H1 (cell line): ENCODE measurements at regions not wholly inside any gene's neighbourhood (a gene's known extent, or its start where the extent isn't known, plus 50 kb on each side); places are given as distances from the start of the nearest gene placed in this dataset.

Experiments
- EGR1 ChIP-seq: IDR thresholded peaks from 2 replicates; pipeline ENCODE4 v1.6.1; 2011; ENCODE audit warnings: low read depth, low read length, borderline replicate concordance
- NANOG ChIP-seq: IDR thresholded peaks from 2 replicates; pipeline ENCODE4 v1.6.1; 2011; ENCODE audit warnings: low read length, low read depth, mild to moderate bottlenecking, inconsistent platforms; ENCODE audit not compliant: insufficient read depth, poor library complexity, severe bottlenecking
- RFX5 ChIP-seq: IDR thresholded peaks from 2 replicates; pipeline ENCODE4 v1.6.1; 2011; ENCODE audit warnings: low read depth, low read length, improper control_type of control experiment, borderline replicate concordance
- RXRA ChIP-seq: IDR thresholded peaks from 2 replicates; pipeline ENCODE4 v1.6.1; 2011; ENCODE audit warnings: low read depth, mild to moderate bottlenecking, low read length, moderate library complexity; ENCODE audit not compliant: insufficient read depth
- SP1 ChIP-seq: IDR thresholded peaks from 2 replicates; pipeline ENCODE4 v1.6.1; 2011; ENCODE audit warnings: low read depth, low read length
- SRF ChIP-seq: IDR thresholded peaks from 2 replicates; pipeline ENCODE4 v1.6.1; 2011; ENCODE audit warnings: mild to moderate bottlenecking, low read depth, low read length, moderate library complexity
- TAF7 ChIP-seq: optimal IDR thresholded peaks from 2 replicates; pipeline ENCODE3; 2011; ENCODE audit warnings: low read depth, mild to moderate bottlenecking, inconsistent platforms, low read length, moderate library complexity, borderline replicate concordance
- TF ChIP-seq, protein P1 (sequence below): fragments of 300-600 bp; sonication (generic); IDR thresholded peaks from 2 replicates; pipeline ENCODE4 v1.7.1; 2012; ENCODE audit warnings: low read length, moderate library complexity, mild to moderate bottlenecking, inconsistent platforms; ENCODE audit not compliant: insufficient replicate concordance
- TF ChIP-seq, protein P2 (sequence below): IDR thresholded peaks from 2 replicates; pipeline ENCODE4 v1.6.1; 2012; ENCODE audit warnings: inconsistent platforms

DNA sequence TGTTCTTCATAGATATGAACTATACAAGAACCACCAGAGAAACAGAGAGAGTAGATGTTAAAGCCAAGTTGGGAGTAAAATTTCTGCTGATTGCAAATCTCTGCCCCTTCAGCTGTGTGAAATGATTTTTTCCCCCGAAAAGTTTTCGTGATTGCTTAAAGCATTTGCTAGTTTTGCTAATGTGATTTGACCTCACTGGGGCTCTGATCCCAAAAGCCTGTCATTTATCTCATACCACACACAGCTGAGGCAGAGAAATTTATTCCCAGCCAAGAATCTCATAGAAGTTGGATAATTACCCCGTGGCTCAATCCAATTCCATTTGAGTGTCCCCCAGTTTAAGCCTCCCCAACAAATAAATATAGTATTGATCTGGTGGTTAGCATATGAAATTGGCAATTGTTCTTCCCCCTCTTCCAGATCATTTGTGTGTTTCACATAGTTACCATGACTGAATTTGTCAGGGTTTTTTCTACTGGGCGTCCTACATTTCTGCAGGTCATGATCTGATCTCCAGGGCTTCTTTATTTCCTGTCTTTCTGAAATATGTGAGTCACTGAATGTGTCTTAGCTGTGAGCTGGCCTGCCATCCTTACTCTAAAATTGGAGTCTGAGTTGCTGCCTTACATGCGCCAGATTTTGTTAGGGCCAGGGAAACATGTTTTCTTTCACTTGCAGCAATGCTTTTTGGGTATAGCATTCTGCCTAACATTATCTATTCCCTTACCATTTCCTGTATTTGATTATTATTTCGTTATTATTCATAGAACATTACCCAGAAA, 167.5 kb upstream of the FRMPD4 start (continued):
- TF ChIP-seq, protein P1, sequence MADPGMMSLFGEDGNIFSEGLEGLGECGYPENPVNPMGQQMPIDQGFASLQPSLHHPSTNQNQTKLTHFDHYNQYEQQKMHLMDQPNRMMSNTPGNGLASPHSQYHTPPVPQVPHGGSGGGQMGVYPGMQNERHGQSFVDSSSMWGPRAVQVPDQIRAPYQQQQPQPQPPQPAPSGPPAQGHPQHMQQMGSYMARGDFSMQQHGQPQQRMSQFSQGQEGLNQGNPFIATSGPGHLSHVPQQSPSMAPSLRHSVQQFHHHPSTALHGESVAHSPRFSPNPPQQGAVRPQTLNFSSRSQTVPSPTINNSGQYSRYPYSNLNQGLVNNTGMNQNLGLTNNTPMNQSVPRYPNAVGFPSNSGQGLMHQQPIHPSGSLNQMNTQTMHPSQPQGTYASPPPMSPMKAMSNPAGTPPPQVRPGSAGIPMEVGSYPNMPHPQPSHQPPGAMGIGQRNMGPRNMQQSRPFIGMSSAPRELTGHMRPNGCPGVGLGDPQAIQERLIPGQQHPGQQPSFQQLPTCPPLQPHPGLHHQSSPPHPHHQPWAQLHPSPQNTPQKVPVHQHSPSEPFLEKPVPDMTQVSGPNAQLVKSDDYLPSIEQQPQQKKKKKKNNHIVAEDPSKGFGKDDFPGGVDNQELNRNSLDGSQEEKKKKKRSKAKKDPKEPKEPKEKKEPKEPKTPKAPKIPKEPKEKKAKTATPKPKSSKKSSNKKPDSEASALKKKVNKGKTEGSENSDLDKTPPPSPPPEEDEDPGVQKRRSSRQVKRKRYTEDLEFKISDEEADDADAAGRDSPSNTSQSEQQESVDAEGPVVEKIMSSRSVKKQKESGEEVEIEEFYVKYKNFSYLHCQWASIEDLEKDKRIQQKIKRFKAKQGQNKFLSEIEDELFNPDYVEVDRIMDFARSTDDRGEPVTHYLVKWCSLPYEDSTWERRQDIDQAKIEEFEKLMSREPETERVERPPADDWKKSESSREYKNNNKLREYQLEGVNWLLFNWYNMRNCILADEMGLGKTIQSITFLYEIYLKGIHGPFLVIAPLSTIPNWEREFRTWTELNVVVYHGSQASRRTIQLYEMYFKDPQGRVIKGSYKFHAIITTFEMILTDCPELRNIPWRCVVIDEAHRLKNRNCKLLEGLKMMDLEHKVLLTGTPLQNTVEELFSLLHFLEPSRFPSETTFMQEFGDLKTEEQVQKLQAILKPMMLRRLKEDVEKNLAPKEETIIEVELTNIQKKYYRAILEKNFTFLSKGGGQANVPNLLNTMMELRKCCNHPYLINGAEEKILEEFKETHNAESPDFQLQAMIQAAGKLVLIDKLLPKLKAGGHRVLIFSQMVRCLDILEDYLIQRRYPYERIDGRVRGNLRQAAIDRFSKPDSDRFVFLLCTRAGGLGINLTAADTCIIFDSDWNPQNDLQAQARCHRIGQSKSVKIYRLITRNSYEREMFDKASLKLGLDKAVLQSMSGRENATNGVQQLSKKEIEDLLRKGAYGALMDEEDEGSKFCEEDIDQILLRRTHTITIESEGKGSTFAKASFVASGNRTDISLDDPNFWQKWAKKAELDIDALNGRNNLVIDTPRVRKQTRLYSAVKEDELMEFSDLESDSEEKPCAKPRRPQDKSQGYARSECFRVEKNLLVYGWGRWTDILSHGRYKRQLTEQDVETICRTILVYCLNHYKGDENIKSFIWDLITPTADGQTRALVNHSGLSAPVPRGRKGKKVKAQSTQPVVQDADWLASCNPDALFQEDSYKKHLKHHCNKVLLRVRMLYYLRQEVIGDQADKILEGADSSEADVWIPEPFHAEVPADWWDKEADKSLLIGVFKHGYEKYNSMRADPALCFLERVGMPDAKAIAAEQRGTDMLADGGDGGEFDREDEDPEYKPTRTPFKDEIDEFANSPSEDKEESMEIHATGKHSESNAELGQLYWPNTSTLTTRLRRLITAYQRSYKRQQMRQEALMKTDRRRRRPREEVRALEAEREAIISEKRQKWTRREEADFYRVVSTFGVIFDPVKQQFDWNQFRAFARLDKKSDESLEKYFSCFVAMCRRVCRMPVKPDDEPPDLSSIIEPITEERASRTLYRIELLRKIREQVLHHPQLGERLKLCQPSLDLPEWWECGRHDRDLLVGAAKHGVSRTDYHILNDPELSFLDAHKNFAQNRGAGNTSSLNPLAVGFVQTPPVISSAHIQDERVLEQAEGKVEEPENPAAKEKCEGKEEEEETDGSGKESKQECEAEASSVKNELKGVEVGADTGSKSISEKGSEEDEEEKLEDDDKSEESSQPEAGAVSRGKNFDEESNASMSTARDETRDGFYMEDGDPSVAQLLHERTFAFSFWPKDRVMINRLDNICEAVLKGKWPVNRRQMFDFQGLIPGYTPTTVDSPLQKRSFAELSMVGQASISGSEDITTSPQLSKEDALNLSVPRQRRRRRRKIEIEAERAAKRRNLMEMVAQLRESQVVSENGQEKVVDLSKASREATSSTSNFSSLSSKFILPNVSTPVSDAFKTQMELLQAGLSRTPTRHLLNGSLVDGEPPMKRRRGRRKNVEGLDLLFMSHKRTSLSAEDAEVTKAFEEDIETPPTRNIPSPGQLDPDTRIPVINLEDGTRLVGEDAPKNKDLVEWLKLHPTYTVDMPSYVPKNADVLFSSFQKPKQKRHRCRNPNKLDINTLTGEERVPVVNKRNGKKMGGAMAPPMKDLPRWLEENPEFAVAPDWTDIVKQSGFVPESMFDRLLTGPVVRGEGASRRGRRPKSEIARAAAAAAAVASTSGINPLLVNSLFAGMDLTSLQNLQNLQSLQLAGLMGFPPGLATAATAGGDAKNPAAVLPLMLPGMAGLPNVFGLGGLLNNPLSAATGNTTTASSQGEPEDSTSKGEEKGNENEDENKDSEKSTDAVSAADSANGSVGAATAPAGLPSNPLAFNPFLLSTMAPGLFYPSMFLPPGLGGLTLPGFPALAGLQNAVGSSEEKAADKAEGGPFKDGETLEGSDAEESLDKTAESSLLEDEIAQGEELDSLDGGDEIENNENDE = no peak
- no peak for TF ChIP-seq EGR1
- TF ChIP-seq RXRA = no peak
- no peak for TF ChIP-seq TAF7
- no peak for TF ChIP-seq SP1
- no peak for TF ChIP-seq RFX5
- no peak for TF ChIP-seq SRF
- TF ChIP-seq NANOG = no peak
- TF ChIP-seq, protein P2, sequence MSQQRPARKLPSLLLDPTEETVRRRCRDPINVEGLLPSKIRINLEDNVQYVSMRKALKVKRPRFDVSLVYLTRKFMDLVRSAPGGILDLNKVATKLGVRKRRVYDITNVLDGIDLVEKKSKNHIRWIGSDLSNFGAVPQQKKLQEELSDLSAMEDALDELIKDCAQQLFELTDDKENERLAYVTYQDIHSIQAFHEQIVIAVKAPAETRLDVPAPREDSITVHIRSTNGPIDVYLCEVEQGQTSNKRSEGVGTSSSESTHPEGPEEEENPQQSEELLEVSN = no peak
